Breast epithelium (tissue), 3 donors: ENCODE measurements at regions not wholly inside any gene's neighbourhood (a gene's known extent, or its start where the extent isn't known, plus 50 kb on each side); places are given as distances from the start of the nearest gene placed in this dataset.

Source experiments
- CTCF ChIP-seq, 3 donors: fragments of 450-650 bp; IDR thresholded peaks; one replicate each; pipeline ENCODE4 v1.5.1; 2016 to 2017; ENCODE audit warnings: antibody characterized with exemption in 3 of 3, mild to moderate bottlenecking in 3 of 3, moderate library complexity in 3 of 3
- POLR2A ChIP-seq: fragments of 450-650 bp; IDR thresholded peaks from one replicate; pipeline ENCODE4 v1.6.1; 2016; ENCODE audit warnings: antibody characterized with exemption, mild to moderate bottlenecking, moderate library complexity

DNA sequence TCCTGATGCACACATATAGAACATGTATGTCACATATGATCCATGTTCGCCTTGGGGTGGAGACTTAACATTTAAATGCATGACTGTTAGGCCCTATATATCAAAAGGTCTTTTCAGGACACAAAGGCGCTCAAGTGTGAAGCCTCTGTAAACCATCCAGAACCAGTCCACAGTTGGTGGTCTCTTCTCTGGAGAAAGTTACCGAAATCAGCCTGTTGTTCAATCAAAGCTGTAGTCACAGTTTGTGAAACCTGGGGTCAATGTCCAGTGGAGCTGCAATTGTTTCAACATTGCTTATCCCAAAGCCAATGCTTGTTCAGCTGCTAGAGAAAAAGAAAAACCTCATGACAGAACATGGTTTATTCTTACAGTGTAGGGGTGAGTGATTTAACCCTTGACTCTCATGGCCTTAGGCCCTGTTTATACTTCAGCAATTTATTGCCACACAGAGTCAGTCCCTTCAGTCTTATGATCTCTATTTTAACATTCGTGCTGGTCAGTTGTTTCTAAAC is 193.6 kb upstream of the CST7 start:
- no peak for TF ChIP-seq CTCF (IDR thresholded peaks at IDR 0.05)
- TF ChIP-seq POLR2A, result no peak
